ENCODE measurements at regions not wholly inside any gene's neighbourhood (a gene's known extent, or its start where the extent isn't known, plus 50 kb on each side); places are given as distances from the start of the nearest gene placed in this dataset.
A peak's percentile ranks its signal among the peaks of the same experiment; 100 is the strongest.

- H3K36me3 ChIP-seq: no peaks in the 10 kb centered on the region
- in situ Hi-C loops (cut with MboI; ENCODE audit: low pct_ligation_motif_present in 1 of 4, low pct_unique_long_range_greater_than_20kb in 1 of 4, low sequenced_read_pairs in 3 of 4) (no loop called here), intact Hi-C loops (cut with DNase I; ENCODE audit: low total_unique reads) (no loop called here)
- H3K9me3 ChIP-seq: no peaks in the 10 kb centered on the region
- H3K4me3 ChIP-seq: no peak overlapping the region
- no peak for DNase-seq
- WGBS, 2 donors (ENCODE audit: low coverage in 1 of 2): 39 to 57% methylated on average over 5 of the region's 5 CpGs
- peaks cover 0 to 16% (median 1%) of the 10 kb centered on the region in 4 donors for H3K4me1 ChIP-seq
- TF ChIP-seq CTCF (IDR thresholded peaks at IDR 0.05) (no peak), POLR2AphosphoS5 (IDR thresholded peaks at IDR 0.05) (no peak), EP300 (IDR thresholded peaks at IDR 0.05; ENCODE audit: low read depth) (no peak), POLR2A (IDR thresholded peaks at IDR 0.05) (no peak)
- no peaks in the 10 kb centered on the region for H3K27me3 ChIP-seq
- H3K27ac ChIP-seq: peak overlapping the region in 2 of 4 donors; percentile 15 to 41
Observed at GRCh38 chr4:173696011-173696410, 166.0 kb upstream of the HAND2 start.

- Histone ChIP-seq H3K36me3 (no peaks in the 10 kb centered on the region), H3K9me3 (no peaks in the 10 kb centered on the region), H3K27ac (no peak overlapping the region), H3K4me1 (no peaks in the 10 kb centered on the region), H3K27me3 (no peaks in the 10 kb centered on the region), H3K4me3 (no peak overlapping the region)
- in situ Hi-C loops (cut with MboI; ENCODE audit: low pct_ligation_motif_present in 1 of 4, low pct_unique_long_range_greater_than_20kb in 1 of 4, low sequenced_read_pairs in 3 of 4): no loop called here
- TF ChIP-seq POLR2A (IDR thresholded peaks at IDR 0.05) (no peak), CTCF (IDR thresholded peaks at IDR 0.05) (no peak)
- intact Hi-C loops (cut with DNase I; ENCODE audit: low total_unique reads): no loop called here
- DNase-seq: no peak
Observed at GRCh38 chr4:173685831-173686210, 155.8 kb upstream of the HAND2 start.

- intact Hi-C loops (cut with DNase I; ENCODE audit: low total_unique reads) (no loop called here), in situ Hi-C loops (cut with MboI; ENCODE audit: low pct_ligation_motif_present in 1 of 4, low pct_unique_long_range_greater_than_20kb in 1 of 4, low sequenced_read_pairs in 3 of 4) (no loop called here)
- H3K4me1 ChIP-seq: no peaks in the 10 kb centered on the region
- DNase-seq: no peak
- H3K36me3 ChIP-seq: no peaks in the 10 kb centered on the region
- 64 to 74% methylated on average over 6 to 9 of the region's 9 CpGs for WGBS, 2 donors (ENCODE audit: low coverage in 1 of 2)
- no peak overlapping the region for H3K27ac ChIP-seq
- H3K27me3 ChIP-seq: no peaks in the 10 kb centered on the region
- H3K4me3 ChIP-seq: no peak overlapping the region
- no peak for TF ChIP-seq EP300 (IDR thresholded peaks at IDR 0.05; ENCODE audit: low read depth)
- TF ChIP-seq CTCF (IDR thresholded peaks at IDR 0.05): no peak
- TF ChIP-seq POLR2A (IDR thresholded peaks at IDR 0.05): no peak
- no peak for TF ChIP-seq POLR2AphosphoS5 (IDR thresholded peaks at IDR 0.05)
- no peaks in the 10 kb centered on the region for H3K9me3 ChIP-seq
Observed at GRCh38 chr4:173685165-173685830, 155.3 kb upstream of the HAND2 start.

GRCh38 chr4:173684223-173684622 lies 154.2 kb upstream of the HAND2 start:
- DNase-seq: no peak
- in situ Hi-C loops (cut with MboI; ENCODE audit: low pct_ligation_motif_present in 1 of 4, low pct_unique_long_range_greater_than_20kb in 1 of 4, low sequenced_read_pairs in 3 of 4): no loop called here

More at GRCh38 chr4:173684223-173684622, 154.2 kb upstream of the HAND2 start:
- 59 to 60% methylated on average over 3 of the region's 3 CpGs for WGBS, 2 donors (ENCODE audit: low coverage in 1 of 2)
- TF ChIP-seq CTCF (IDR thresholded peaks at IDR 0.05): no peak
- no peak for TF ChIP-seq POLR2AphosphoS5 (IDR thresholded peaks at IDR 0.05)
- no peak for TF ChIP-seq EP300 (IDR thresholded peaks at IDR 0.05; ENCODE audit: low read depth)
- TF ChIP-seq POLR2A (IDR thresholded peaks at IDR 0.05): no peak
- Histone ChIP-seq H3K4me1 (no peaks in the 10 kb centered on the region), H3K36me3 (no peaks in the 10 kb centered on the region), H3K9me3 (no peaks in the 10 kb centered on the region), H3K27ac (no peak overlapping the region), H3K4me3 (no peak overlapping the region), H3K27me3 (no peaks in the 10 kb centered on the region)
- intact Hi-C loops (cut with DNase I; ENCODE audit: low total_unique reads): no loop called here

Data from transverse colon (tissue), 4 donors.